HUES6 (cell line): ENCODE measurements at regions not wholly inside any gene's neighbourhood (a gene's known extent, or its start where the extent isn't known, plus 50 kb on each side); places are given as distances from the start of the nearest gene placed in this dataset.
A peak's percentile ranks its signal among the peaks of the same experiment; 100 is the strongest.

Source experiments
- H3K27ac ChIP-seq: 2 replicates; pipeline ENCODE4 v1.7.0; 2013; ENCODE audit warnings: low read depth, mild to moderate bottlenecking, low read length, inconsistent platforms
- H3K27me3 ChIP-seq: 2 replicates; pipeline ENCODE4 v1.6.1; 2013; ENCODE audit warnings: low read length; ENCODE audit not compliant: control insufficient read depth, insufficient read depth
- H3K36me3 ChIP-seq: 2 replicates; pipeline ENCODE4 v1.6.1; 2013; ENCODE audit warnings: low read length; ENCODE audit not compliant: control insufficient read depth, insufficient read depth
- H3K4me1 ChIP-seq: 2 replicates; pipeline ENCODE4 v1.6.1; 2013; ENCODE audit warnings: low read length; ENCODE audit not compliant: control insufficient read depth, insufficient read depth
- H3K4me3 ChIP-seq: 2 replicates; pipeline ENCODE4 v1.5.1; 2013; ENCODE audit warnings: low read depth, low read length
- H3K9ac ChIP-seq: one replicate; pipeline ENCODE4 v1.6.1; 2013; ENCODE audit warnings: mild to moderate bottlenecking, low read length
- H3K9me3 ChIP-seq: 2 replicates; pipeline ENCODE4 v1.6.1; 2013; ENCODE audit warnings: low read depth, low read length; ENCODE audit not compliant: control insufficient read depth, insufficient read depth

DNA sequence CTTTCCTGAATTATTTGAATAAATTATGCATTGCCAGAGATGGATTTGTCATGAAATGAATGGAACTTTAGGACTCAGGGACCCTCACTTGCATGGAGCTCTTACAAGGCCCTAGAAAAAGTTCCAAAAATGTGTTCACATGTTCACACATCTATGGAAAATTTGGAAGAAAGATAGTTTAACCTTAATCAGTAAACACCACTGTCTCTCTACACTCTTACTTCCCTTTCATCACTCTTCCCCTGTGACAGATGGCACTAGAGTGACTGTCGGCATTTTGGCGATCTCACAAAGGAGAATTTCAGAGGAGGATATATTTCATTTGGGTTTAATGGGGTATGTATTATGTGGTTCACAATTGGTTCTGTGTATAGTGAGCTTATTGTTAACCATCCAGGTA lies 600.8 kb downstream of the IGSF11 start:
- H3K4me1 ChIP-seq = no peaks in the 10 kb centered on the region
- H3K4me3 ChIP-seq = no peak overlapping the region
- H3K9ac ChIP-seq = no peak overlapping the region
- no peaks in the 10 kb centered on the region for H3K36me3 ChIP-seq
- no peaks in the 10 kb centered on the region for H3K9me3 ChIP-seq
- H3K27me3 ChIP-seq = no peaks in the 10 kb centered on the region
- H3K27ac ChIP-seq = no peak overlapping the region

DNA sequence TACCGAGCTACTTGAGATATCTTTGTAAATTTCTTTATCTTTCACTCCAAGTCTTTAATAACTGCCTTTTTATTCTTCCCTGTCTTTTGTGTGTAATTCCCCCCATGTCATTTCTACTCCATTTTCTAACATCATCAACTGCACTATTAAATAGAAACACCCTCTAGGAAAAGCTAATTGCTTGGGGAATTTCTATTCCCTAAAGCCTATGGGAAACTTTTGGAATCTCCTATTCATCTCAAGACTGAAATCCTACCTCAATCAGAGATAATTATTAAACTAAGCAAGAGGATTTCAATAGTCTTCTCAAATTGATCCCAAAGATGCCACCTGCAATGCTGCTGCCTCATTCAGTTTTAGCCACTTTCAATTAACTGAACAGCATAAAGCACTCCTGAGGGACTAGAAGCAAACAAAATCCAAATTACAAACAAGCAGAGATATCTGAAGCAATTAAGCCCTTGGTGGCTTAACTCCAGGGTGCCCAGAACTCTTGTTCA lies 598.7 kb downstream of the IGSF11 start:
- Histone ChIP-seq H3K36me3 (no peaks in the 10 kb centered on the region), H3K4me3 (no peak overlapping the region), H3K27me3 (no peaks in the 10 kb centered on the region), H3K9me3 (no peaks in the 10 kb centered on the region), H3K27ac (no peak overlapping the region), H3K9ac (no peak overlapping the region), H3K4me1 (no peaks in the 10 kb centered on the region)

DNA sequence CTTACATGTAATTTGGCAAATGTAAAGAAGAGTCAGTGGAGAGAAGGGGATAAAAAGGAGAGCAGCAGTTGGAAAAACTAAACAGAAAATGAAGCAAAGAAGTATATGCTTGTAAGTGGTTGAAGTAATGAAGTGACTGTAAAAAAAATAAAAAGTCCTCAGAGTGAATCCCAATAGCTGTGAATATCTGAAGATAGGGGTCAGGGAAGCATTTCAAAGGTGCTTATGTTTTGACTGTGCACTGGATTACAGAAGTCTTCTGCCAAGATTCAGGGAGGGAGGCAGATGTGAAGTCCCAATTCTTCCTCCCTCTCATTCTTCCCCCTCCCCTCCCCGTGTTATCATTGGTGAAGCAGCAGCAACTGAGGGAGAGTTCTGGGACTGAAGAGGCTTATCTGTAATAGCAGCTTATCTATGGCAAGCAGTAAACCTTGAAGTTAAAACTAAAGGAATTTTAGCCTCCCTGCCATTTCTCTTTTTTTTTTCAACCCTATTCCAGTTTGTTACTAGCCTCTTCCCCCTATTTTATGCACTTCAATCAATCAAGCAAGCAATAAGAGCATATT lies 597.9 kb downstream of the IGSF11 start:
- no peaks in the 10 kb centered on the region for H3K9me3 ChIP-seq
- H3K4me3 ChIP-seq = no peak overlapping the region
- no peaks in the 10 kb centered on the region for H3K36me3 ChIP-seq
- no peak overlapping the region for H3K9ac ChIP-seq
- H3K27me3 ChIP-seq = no peaks in the 10 kb centered on the region
- H3K4me1 ChIP-seq = no peaks in the 10 kb centered on the region
- H3K27ac ChIP-seq = no peak overlapping the region

DNA sequence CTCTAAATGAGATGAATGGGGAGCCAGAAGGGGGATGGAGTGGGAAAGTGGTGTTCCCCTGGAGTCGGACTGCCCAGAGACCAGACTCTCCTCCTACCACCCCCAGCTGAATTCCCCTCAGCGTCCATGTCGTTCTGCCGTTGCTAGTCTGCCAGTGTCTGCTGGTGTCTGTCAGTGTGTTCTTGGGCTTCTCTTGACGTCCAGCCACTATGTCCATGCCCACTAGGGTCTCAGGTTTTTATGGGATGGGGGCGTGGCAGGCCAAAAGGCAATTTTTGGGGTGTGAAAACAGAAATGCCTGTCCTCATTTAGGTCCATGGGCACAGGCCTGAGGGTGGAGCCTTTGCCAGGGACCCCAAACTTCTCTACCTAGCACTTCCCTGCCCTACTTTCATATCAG lies 589.6 kb downstream of the IGSF11 start:
- H3K36me3 ChIP-seq = no peaks in the 10 kb centered on the region
- H3K27ac ChIP-seq = no peak overlapping the region
- H3K4me1 ChIP-seq = no peaks in the 10 kb centered on the region

DNA sequence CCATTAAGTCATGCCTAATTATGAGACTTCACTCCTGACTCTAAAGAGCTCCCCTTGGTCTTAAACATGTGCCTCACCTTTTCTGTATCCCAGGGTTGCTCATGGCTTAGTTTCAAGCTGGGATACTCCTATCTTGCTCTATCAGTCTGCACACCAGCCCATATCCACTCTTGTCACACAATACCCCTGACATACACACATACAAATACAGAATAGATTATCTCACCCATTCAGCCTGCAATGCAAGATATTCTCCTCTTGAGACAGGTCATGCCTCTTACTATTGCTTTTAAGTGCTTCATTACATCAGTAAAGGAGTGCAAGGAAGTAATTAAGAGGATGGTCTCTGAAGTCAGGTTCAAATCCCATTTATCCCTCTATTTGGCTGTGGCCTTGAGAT lies 587.3 kb downstream of the IGSF11 start:
- H3K27ac ChIP-seq = no peak overlapping the region
- no peak overlapping the region for H3K9ac ChIP-seq
- H3K4me1 ChIP-seq = no peaks in the 10 kb centered on the region
- H3K27me3 ChIP-seq = no peaks in the 10 kb centered on the region
- H3K9me3 ChIP-seq = peaks cover 7% of the 10 kb centered on the region; the same call in 1 of the 2 replicates
- no peak overlapping the region for H3K4me3 ChIP-seq
- H3K36me3 ChIP-seq = no peaks in the 10 kb centered on the region

More for the DNA sequence above, 589.6 kb downstream of the IGSF11 start:
- Histone ChIP-seq H3K27me3 (no peaks in the 10 kb centered on the region), H3K9me3 (no peaks in the 10 kb centered on the region), H3K9ac (no peak overlapping the region), H3K4me3 (no peak overlapping the region)

DNA sequence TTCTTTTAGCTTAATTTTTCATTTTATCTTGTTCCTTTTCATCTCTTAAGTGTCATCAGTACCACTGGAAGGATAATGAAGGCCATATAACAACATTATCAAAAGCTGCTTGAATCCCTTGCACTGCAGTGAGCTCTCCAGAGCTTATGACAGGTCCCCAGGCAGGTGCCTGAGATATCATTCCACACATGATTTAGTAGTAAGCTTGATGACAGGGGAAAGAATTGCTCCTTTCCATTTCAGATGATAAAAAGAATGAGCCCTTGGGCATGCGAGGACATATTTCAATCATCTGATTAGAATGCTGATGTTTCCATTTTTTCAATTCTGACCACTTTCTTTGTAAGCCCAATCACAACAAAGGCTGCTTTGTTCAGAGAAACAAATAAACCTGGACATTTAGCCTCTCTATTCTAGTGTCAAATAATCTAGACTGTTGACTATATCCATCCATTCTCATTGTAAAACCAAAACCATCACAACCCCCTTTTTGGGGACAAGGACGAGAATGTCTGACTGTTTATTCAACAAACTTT lies 567.8 kb downstream of the IGSF11 start:
- Histone ChIP-seq H3K9me3 (no peaks in the 10 kb centered on the region), H3K9ac (no peak overlapping the region), H3K27ac (no peak overlapping the region), H3K36me3 (no peaks in the 10 kb centered on the region), H3K27me3 (no peaks in the 10 kb centered on the region), H3K4me3 (no peak overlapping the region), H3K4me1 (no peaks in the 10 kb centered on the region; the same call in 1 of the 2 replicates)

DNA sequence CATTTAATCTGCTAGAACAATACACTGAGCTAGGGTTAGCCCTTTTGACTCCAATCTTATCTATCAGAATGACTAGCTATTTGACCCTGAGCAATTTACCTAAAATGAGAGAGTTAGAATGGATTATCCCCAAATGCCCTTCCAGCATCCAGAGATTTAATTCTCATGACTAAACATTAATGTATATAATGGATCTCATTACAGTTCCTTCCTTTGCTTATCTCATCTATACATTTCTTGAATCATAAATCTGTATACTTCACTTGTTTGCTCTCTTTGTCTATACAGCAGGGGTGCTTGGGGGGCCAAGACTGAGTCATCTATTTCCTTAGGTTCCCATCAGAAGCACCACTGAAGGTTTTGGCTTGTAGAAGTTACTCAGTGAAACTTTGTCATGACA lies 565.8 kb downstream of the IGSF11 start:
- Histone ChIP-seq H3K4me1 (no peaks in the 10 kb centered on the region; the same call in 1 of the 2 replicates), H3K27me3 (no peaks in the 10 kb centered on the region), H3K9ac (no peak overlapping the region), H3K27ac (no peak overlapping the region), H3K36me3 (no peaks in the 10 kb centered on the region), H3K9me3 (no peaks in the 10 kb centered on the region), H3K4me3 (no peak overlapping the region)

DNA sequence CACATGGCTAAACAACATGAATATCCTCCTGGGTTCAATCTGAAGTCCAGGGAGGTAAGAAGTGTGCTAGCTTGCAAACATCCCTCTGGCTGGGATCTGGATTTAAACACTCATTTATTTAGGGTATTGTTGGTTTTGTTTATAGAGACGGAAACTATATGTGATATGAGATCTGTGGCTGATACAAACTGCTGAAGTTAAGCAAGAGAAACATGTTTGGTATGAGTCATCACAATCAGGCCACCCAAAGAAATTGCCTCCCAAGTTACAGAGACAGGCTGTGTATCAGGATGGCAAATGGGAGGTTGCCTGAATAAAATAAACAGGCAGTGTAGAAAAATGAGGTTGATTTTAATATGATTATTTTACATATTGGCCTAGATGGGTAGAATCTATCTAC lies 562.1 kb downstream of the IGSF11 start:
- H3K9ac ChIP-seq = no peak overlapping the region
- no peaks in the 10 kb centered on the region for H3K36me3 ChIP-seq
- no peak overlapping the region for H3K27ac ChIP-seq
- H3K4me1 ChIP-seq = peaks cover 3% of the 10 kb centered on the region; the same call in 1 of the 2 replicates
- H3K9me3 ChIP-seq = no peaks in the 10 kb centered on the region
- no peak overlapping the region for H3K4me3 ChIP-seq
- H3K27me3 ChIP-seq = no peaks in the 10 kb centered on the region

DNA sequence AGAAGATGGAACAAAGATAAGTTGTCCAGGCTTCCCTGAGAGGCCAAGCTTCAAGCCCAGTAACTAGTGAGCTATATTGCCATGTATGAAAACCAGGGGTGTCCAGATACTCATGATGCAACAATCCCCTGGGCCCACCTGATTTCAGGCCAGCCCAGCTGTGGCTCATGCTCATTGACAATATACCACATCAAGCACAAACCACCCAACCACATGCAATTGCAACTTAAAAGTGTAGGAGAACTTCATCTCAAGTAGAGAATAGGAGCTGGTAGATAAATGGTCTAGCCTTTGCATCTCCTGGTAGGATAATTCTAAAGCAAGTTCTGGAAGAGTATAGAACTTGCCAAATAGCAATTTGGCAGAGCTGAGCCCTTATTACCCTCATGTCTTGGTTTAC lies 561.3 kb downstream of the IGSF11 start:
- Histone ChIP-seq H3K4me1 (peaks cover 11% of the 10 kb centered on the region), H3K36me3 (no peaks in the 10 kb centered on the region), H3K27ac (no peak overlapping the region), H3K9me3 (no peaks in the 10 kb centered on the region), H3K4me3 (no peak overlapping the region), H3K9ac (no peak overlapping the region), H3K27me3 (no peaks in the 10 kb centered on the region)

DNA sequence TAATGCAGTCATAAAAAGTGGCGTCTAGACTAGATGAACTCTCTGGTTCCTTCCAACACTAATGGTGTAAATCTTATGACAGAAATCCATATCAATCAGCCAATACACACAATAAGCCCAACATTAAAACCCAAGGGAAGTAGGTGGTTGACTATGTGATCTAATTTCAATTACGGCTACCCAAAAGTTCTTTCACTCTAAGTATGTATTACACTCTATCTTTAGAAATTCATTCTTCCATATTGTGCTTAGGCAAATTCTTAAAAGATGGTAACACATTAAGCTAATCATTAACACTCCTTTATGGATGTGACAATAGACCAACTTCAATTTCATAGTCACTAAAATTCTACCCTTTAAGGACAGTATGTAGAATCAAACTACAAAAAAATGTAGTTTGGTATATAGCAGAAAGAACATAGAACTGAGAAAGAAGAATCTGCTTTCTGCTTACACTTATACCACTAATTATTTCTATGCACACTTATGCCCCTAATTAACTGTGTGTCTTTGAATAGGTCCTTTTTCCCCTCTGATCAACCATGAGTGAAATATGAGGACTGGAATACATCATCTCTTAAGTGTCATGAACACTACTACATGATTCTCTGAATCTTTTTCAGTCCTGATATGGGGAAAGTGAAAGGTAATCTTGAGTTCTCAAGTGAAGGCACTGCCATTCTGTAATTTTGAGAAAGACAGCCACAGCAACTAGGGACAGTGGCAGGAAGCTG lies 557.6 kb downstream of the IGSF11 start:
- H3K9ac ChIP-seq = no peak overlapping the region
- H3K27ac ChIP-seq = no peak overlapping the region
- H3K4me1 ChIP-seq = peaks cover 41% of the 10 kb centered on the region
- no peaks in the 10 kb centered on the region for H3K27me3 ChIP-seq
- no peaks in the 10 kb centered on the region for H3K9me3 ChIP-seq
- H3K36me3 ChIP-seq = no peaks in the 10 kb centered on the region
- H3K4me3 ChIP-seq = no peak overlapping the region

DNA sequence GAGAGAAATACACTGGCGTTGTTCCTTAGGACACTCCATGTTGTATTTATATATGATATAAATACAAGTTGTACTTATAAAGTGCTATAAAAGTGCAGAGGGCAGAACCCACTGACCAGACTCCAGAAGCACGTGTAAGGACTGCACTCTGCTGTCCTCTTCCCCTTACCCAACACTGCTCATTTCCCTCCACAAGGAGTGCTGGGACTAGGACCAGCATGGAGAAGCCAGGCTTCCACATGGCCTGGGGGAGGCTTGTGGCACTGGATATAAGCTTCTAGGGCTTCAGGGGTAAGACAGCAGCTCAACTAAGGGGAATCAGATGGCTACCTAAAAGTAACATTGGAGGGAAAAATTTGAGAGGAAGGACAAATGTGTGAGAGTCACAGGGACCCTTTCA lies 556.9 kb downstream of the IGSF11 start:
- Histone ChIP-seq H3K4me1 (peaks cover 41% of the 10 kb centered on the region), H3K36me3 (no peaks in the 10 kb centered on the region), H3K9me3 (no peaks in the 10 kb centered on the region), H3K27ac (peak overlapping the region; percentile 92; the same call in 1 of the 2 replicates), H3K27me3 (no peaks in the 10 kb centered on the region), H3K9ac (no peak overlapping the region), H3K4me3 (no peak overlapping the region)
